ENCODE measurements at regions not wholly inside any gene's neighbourhood (a gene's known extent, or its start where the extent isn't known, plus 50 kb on each side); places are given as distances from the start of the nearest gene placed in this dataset.

- Histone ChIP-seq H3K4me3 (ENCODE audit: low read depth in 1 of 2, low read length in 2 of 2) (no peak overlapping the region), H3K9me3 (ENCODE audit: control insufficient read depth in 1 of 2, low read length in 2 of 2) (no peaks in the 10 kb centered on the region), H3K27ac (ENCODE audit: low read length) (no peak overlapping the region), H3K4me1 (ENCODE audit: control insufficient read depth in 1 of 2, insufficient read depth in 2 of 2, low read length in 2 of 2) (peaks cover 0 to 3% of the 10 kb centered on the region in 2 donors), H3K27me3 (ENCODE audit: low read depth, low read length) (no peaks in the 10 kb centered on the region), H3K36me3 (ENCODE audit: control insufficient read depth in 1 of 2, insufficient read depth in 2 of 2, low read length in 2 of 2) (no peaks in the 10 kb centered on the region)
These were observed 153.7 kb upstream of the TLE3 start for GRCh38 chr15:70251246-70251990.

DNA sequence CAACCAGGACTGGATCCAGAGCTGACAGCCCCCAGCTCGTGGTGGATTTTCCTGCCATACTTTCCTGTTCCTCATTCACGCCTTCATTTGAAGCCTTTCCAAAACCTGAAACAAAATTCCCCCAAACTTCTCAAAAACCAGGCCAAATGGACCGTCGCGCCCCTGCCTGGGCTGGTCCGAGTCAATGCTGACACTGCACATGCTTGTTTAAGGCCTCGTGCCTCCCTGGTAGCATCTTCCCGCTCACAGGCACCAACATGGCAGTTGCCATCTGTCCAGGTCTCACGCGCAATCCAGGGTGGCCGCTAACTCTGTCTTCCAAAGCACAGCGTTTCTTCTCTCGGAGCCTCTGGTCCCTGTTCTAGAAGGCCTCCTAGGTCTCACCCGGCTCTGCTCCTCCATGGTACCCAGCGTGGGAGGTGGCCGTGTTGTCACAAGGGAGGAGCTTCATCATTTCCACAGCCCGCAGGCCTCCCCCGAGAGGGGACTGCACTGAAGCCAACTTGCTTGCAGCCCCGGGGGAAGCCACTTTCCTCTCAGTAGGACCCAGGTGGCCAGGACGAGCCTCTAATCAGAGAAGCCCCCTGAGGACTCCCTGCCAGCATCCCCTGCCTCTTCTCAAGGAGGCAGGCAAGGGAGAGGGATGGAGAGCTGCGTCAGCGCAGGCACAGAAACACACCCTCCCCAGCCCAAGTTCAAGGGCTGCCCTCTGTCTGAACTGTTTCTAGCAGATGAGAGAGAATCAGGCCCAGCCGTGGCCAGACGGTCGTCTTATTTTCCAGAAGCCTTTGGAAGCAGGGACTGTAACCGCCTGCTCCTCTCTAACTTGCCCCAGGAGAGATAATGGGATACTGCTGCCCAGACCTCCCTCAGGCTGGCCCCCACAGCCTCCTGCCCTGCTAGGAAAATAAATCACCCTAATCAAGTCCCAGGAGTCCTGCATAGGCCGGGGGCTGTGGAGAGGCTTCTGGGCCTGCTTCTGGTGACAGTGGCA is 152.8 kb upstream of the TLE3 start:
- no peak overlapping the region for H3K27ac ChIP-seq (ENCODE audit: low read length)
- H3K4me3 ChIP-seq (ENCODE audit: low read depth in 1 of 2, low read length in 2 of 2) = no peak overlapping the region
- H3K36me3 ChIP-seq (ENCODE audit: control insufficient read depth in 1 of 2, insufficient read depth in 2 of 2, low read length in 2 of 2) = no peaks in the 10 kb centered on the region
- peaks cover 0 to 5% of the 10 kb centered on the region in 2 donors for H3K4me1 ChIP-seq (ENCODE audit: control insufficient read depth in 1 of 2, insufficient read depth in 2 of 2, low read length in 2 of 2)
- no peaks in the 10 kb centered on the region for H3K27me3 ChIP-seq (ENCODE audit: low read depth, low read length)
- no peaks in the 10 kb centered on the region for H3K9me3 ChIP-seq (ENCODE audit: control insufficient read depth in 1 of 2, low read length in 2 of 2)

GRCh38 chr15:70249616-70250015 is 151.9 kb upstream of the TLE3 start:
- Histone ChIP-seq H3K27me3 (ENCODE audit: low read depth, low read length) (no peaks in the 10 kb centered on the region), H3K4me1 (ENCODE audit: control insufficient read depth in 1 of 2, insufficient read depth in 2 of 2, low read length in 2 of 2) (peaks cover 0 to 5% of the 10 kb centered on the region in 2 donors), H3K4me3 (ENCODE audit: low read depth in 1 of 2, low read length in 2 of 2) (no peak overlapping the region), H3K36me3 (ENCODE audit: control insufficient read depth in 1 of 2, insufficient read depth in 2 of 2, low read length in 2 of 2) (no peaks in the 10 kb centered on the region), H3K27ac (ENCODE audit: low read length) (no peak overlapping the region), H3K9me3 (ENCODE audit: control insufficient read depth in 1 of 2, low read length in 2 of 2) (no peaks in the 10 kb centered on the region)

- Histone ChIP-seq H3K9me3 (ENCODE audit: control insufficient read depth in 1 of 2, low read length in 2 of 2) (no peaks in the 10 kb centered on the region), H3K4me1 (ENCODE audit: control insufficient read depth in 1 of 2, insufficient read depth in 2 of 2, low read length in 2 of 2) (peaks cover 0 to 5% of the 10 kb centered on the region in 2 donors), H3K27me3 (ENCODE audit: low read depth, low read length) (no peaks in the 10 kb centered on the region), H3K4me3 (ENCODE audit: low read depth in 1 of 2, low read length in 2 of 2) (no peak overlapping the region), H3K36me3 (ENCODE audit: control insufficient read depth in 1 of 2, insufficient read depth in 2 of 2, low read length in 2 of 2) (no peaks in the 10 kb centered on the region), H3K27ac (ENCODE audit: low read length) (no peak overlapping the region)
These were observed 150.7 kb upstream of the TLE3 start for GRCh38 chr15:70248116-70249025.

DNA sequence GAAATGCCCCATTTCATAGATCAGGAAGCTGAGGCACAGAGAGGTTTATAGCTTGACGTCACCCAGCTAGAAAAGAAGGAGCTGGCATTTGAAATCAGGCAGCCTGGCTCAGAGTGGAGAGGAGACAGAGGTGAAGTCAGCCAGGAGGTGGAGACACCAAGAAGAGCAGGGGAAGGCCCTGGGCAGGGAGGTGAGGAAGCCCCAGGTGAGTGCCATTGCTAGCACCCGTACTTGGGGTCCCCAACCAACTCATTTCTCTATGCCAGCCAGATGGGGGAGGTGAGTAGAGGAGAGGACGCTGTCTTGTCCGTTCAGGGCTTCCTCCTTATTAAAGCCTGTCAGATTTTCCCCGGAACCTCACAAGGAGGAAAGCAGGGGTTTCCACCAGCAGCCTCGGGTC is 149.6 kb upstream of the TLE3 start:
- H3K27me3 ChIP-seq (ENCODE audit: low read depth, low read length) = no peaks in the 10 kb centered on the region
- no peak overlapping the region for H3K4me3 ChIP-seq (ENCODE audit: low read depth in 1 of 2, low read length in 2 of 2)
- peaks cover 0 to 5% of the 10 kb centered on the region in 2 donors for H3K4me1 ChIP-seq (ENCODE audit: control insufficient read depth in 1 of 2, insufficient read depth in 2 of 2, low read length in 2 of 2)
- H3K27ac ChIP-seq (ENCODE audit: low read length) = no peak overlapping the region
- no peaks in the 10 kb centered on the region for H3K36me3 ChIP-seq (ENCODE audit: control insufficient read depth in 1 of 2, insufficient read depth in 2 of 2, low read length in 2 of 2)
- H3K9me3 ChIP-seq (ENCODE audit: control insufficient read depth in 1 of 2, low read length in 2 of 2) = no peaks in the 10 kb centered on the region

DNA sequence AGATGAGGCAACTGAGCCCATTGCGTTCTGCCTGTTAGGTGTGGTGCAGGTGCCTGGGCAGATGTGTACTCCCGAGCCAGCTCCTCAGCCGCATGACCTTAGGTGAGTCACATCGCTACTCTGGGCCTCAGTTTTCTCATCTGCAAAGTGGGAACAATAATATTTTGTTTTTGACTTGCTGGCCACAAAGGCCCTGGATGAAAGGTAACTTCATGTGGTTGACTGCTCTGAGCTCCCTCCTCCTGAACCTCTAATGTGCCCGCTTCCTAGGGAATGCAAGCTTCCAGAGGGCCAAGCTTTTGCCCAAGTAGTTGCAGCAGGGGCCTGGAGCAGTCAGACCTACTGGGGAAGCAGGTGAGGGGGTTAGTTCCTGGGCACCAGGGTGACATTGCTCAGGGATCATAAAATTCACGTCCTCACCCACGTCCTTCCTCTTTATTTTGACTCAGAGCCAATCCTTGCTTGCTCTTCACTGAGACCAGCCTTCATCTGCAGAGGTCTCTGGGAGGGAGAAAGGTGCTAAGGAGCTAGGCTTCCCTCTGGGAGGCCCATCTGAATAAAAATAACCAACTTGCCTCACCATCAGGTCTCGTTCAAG is 149.0 kb upstream of the TLE3 start:
- no peak overlapping the region for H3K4me3 ChIP-seq (ENCODE audit: low read depth in 1 of 2, low read length in 2 of 2)
- H3K4me1 ChIP-seq (ENCODE audit: control insufficient read depth in 1 of 2, insufficient read depth in 2 of 2, low read length in 2 of 2) = peaks cover 0 to 5% of the 10 kb centered on the region in 2 donors
- H3K36me3 ChIP-seq (ENCODE audit: control insufficient read depth in 1 of 2, insufficient read depth in 2 of 2, low read length in 2 of 2) = no peaks in the 10 kb centered on the region
- H3K9me3 ChIP-seq (ENCODE audit: control insufficient read depth in 1 of 2, low read length in 2 of 2) = no peaks in the 10 kb centered on the region
- H3K27me3 ChIP-seq (ENCODE audit: low read depth, low read length) = no peaks in the 10 kb centered on the region
- no peak overlapping the region for H3K27ac ChIP-seq (ENCODE audit: low read length)

DNA sequence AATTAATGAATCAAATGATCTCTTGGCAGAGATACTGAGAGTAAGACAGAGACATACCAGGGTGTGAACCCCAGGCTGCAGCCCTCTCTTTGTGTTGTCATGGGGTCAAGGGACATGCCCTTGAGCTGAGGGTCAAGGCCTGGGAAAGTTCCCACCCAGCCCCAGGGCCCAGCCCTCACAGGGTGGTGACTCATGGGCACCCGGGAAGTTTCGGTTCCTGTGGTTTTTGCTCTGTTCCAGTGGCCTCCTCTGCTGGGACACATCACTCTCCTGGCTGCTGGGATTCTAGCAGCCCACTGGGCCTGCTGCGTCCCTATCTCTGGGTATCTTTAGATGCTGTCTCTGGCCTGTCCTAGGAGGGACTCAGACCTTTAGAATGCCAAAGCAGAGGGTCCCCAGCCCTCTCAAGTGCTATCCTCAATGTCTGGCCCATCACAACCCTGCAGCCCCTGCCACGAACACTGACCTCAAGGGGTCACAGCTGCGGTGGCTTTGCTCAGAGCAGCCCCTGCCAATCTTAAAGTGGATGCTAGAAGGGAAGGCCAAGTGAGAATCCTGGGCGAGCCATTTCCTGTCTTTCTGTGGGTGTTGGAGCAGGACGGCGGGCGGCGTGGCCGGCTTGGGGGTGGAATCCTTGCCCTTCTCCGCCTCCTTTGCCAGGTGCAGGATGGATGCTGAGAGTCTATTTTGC is 148.4 kb upstream of the TLE3 start:
- Histone ChIP-seq H3K36me3 (ENCODE audit: control insufficient read depth in 1 of 2, insufficient read depth in 2 of 2, low read length in 2 of 2) (no peaks in the 10 kb centered on the region), H3K27me3 (ENCODE audit: low read depth, low read length) (no peaks in the 10 kb centered on the region), H3K27ac (ENCODE audit: low read length) (no peak overlapping the region), H3K4me3 (ENCODE audit: low read depth in 1 of 2, low read length in 2 of 2) (no peak overlapping the region), H3K9me3 (ENCODE audit: control insufficient read depth in 1 of 2, low read length in 2 of 2) (no peaks in the 10 kb centered on the region), H3K4me1 (ENCODE audit: control insufficient read depth in 1 of 2, insufficient read depth in 2 of 2, low read length in 2 of 2) (peaks cover 0 to 5% of the 10 kb centered on the region in 2 donors)

DNA sequence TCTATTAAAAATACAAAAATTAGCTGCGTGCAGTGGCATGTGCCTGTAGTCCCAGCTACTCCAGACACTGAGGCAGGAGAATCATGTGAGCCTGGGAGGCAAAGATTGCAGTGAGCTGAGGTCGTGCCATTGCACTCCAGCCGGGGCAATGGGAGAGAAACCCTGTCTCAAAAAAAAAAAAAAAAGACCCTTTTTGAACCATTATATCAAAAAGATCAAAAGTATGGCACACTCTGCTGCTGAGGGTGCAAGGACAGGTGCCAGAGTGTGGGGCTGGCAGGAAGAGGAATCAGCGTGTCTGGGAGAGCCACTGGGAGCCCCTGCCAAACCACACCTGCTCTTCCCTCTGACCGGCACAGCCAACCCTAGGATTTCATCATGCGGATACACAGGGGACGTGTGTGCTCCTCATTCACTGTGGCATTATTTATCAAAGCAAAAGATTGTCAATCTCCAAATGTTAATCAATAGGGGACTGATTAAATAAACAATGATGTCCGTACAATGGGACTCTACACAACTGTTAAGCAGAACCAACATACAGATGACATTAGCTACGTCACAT is 147.3 kb upstream of the TLE3 start:
- Histone ChIP-seq H3K36me3 (ENCODE audit: control insufficient read depth in 1 of 2, insufficient read depth in 2 of 2, low read length in 2 of 2) (no peaks in the 10 kb centered on the region), H3K4me3 (ENCODE audit: low read depth in 1 of 2, low read length in 2 of 2) (no peak overlapping the region), H3K9me3 (ENCODE audit: control insufficient read depth in 1 of 2, low read length in 2 of 2) (no peaks in the 10 kb centered on the region), H3K4me1 (ENCODE audit: control insufficient read depth in 1 of 2, insufficient read depth in 2 of 2, low read length in 2 of 2) (peaks cover 0 to 5% of the 10 kb centered on the region in 2 donors), H3K27ac (ENCODE audit: low read length) (no peak overlapping the region), H3K27me3 (ENCODE audit: low read depth, low read length) (no peaks in the 10 kb centered on the region)

GRCh38 chr15:70243686-70244540 is 146.2 kb upstream of the TLE3 start:
- Histone ChIP-seq H3K9me3 (ENCODE audit: control insufficient read depth in 1 of 2, low read length in 2 of 2) (no peaks in the 10 kb centered on the region), H3K27ac (ENCODE audit: low read length) (no peak overlapping the region), H3K4me3 (ENCODE audit: low read depth in 1 of 2, low read length in 2 of 2) (no peak overlapping the region), H3K4me1 (ENCODE audit: control insufficient read depth in 1 of 2, insufficient read depth in 2 of 2, low read length in 2 of 2) (peaks cover 0 to 5% of the 10 kb centered on the region in 2 donors), H3K27me3 (ENCODE audit: low read depth, low read length) (no peaks in the 10 kb centered on the region), H3K36me3 (ENCODE audit: control insufficient read depth in 1 of 2, insufficient read depth in 2 of 2, low read length in 2 of 2) (no peaks in the 10 kb centered on the region)

Data from muscle layer of duodenum (tissue), 2 donors.